MM.1S (cell line): ENCODE measurements at regions not wholly inside any gene's neighbourhood (a gene's known extent, or its start where the extent isn't known, plus 50 kb on each side); places are given as distances from the start of the nearest gene placed in this dataset.

Experiments
- DNase-seq: peaks from one replicate; pipeline ENCODE4 v3.0.0-alpha.2; 2015
- H2AFZ ChIP-seq: fragments of 300-600 bp; sonication (generic); 2 replicates; pipeline ENCODE4 v1.6.0; 2016; ENCODE audit warnings: antibody characterized with exemption, low read length
- H3F3A ChIP-seq: fragments of 300-600 bp; sonication (generic); 2 replicates; pipeline ENCODE4 v1.6.1; 2016; ENCODE audit warnings: mild to moderate bottlenecking, antibody characterized with exemption, low read length, moderate library complexity, mixed read lengths; ENCODE audit not compliant: insufficient read depth
- H3K27ac ChIP-seq: fragments of 300-600 bp; sonication (generic); 2 replicates; pipeline ENCODE4 v1.5.1; 2016; ENCODE audit warnings: mild to moderate bottlenecking, low read length
- H3K27me3 ChIP-seq: fragments of 300-600 bp; sonication (generic); replicated peaks from 2 replicates; pipeline ENCODE4 v1.6.0; 2016; ENCODE audit warnings: low read length; ENCODE audit not compliant: insufficient read depth
- H3K36me3 ChIP-seq: fragments of 300-600 bp; sonication (generic); replicated peaks from 2 replicates; pipeline ENCODE4 v1.6.1; 2016; ENCODE audit warnings: mild to moderate bottlenecking, low read length, mixed read lengths; ENCODE audit not compliant: insufficient read depth
- H3K4me1 ChIP-seq: fragments of 300-600 bp; sonication (generic); 2 replicates; pipeline ENCODE4 v1.6.1; 2016; ENCODE audit warnings: low read length, mixed read lengths
- H3K4me2 ChIP-seq: fragments of 300-600 bp; sonication (generic); 2 replicates; pipeline ENCODE4 v1.6.0; 2016; ENCODE audit warnings: low read depth, low read length
- H3K4me3 ChIP-seq: fragments of 300-600 bp; sonication (generic); 2 replicates; pipeline ENCODE4 v1.5.1; 2016; ENCODE audit warnings: low read length, mixed read lengths
- H3K79me2 ChIP-seq: fragments of 300-600 bp; sonication (generic); 2 replicates; pipeline ENCODE4 v1.6.1; 2016; ENCODE audit warnings: mixed run types, low read length, mixed read lengths
- H3K9ac ChIP-seq: fragments of 300-600 bp; sonication (generic); 2 replicates; pipeline ENCODE4 v1.6.1; 2016; ENCODE audit warnings: low read length, mixed read lengths
- H3K9me2 ChIP-seq: fragments of 300-600 bp; sonication (generic); replicated peaks from 2 replicates; pipeline ENCODE4 v1.6.1; 2016; ENCODE audit warnings: mild to moderate bottlenecking, low read length, mixed read lengths; ENCODE audit not compliant: insufficient read depth
- H3K9me3 ChIP-seq: fragments of 300-600 bp; sonication (generic); replicated peaks from 2 replicates; pipeline ENCODE4 v1.6.1; 2016; ENCODE audit warnings: mild to moderate bottlenecking, low read length, mixed read lengths; ENCODE audit not compliant: insufficient read depth
- H4K20me1 ChIP-seq: fragments of 300-600 bp; sonication (generic); 2 replicates; pipeline ENCODE4 v1.6.1; 2016; ENCODE audit warnings: mild to moderate bottlenecking, low read length, moderate library complexity, mixed read lengths; ENCODE audit not compliant: insufficient read depth
- CTCF ChIP-seq: fragments of 300-600 bp; sonication (generic); IDR thresholded peaks from 2 replicates; pipeline ENCODE4 v1.5.1; 2016; ENCODE audit warnings: antibody characterized with exemption, low read length, mixed read lengths
- EZH2 ChIP-seq: fragments of 300-600 bp; sonication (generic); optimal IDR thresholded peaks from 2 replicates; pipeline ENCODE3; 2017; ENCODE audit warnings: low read depth, mild to moderate bottlenecking, antibody characterized with exemption, low read length, mixed read lengths
- EZH2phosphoT487 ChIP-seq: fragments of 300-600 bp; sonication (generic); IDR thresholded peaks from 2 replicates; pipeline ENCODE4 v1.6.1; 2018; ENCODE audit warnings: antibody characterized with exemption, low read length

- Histone ChIP-seq H3K4me2 (no peak overlapping the region), H4K20me1 (no peaks in the 10 kb centered on the region), H3K4me3 (no peak overlapping the region), H3K27me3 (no peaks in the 10 kb centered on the region), H3K9me3 (no peaks in the 10 kb centered on the region), H3K27ac (no peak overlapping the region), H3K9me2 (no peaks in the 10 kb centered on the region), H3K9ac (no peak overlapping the region), H3K4me1 (no peaks in the 10 kb centered on the region), H3K79me2 (no peaks in the 10 kb centered on the region), H3K36me3 (no peaks in the 10 kb centered on the region), H2AFZ (no peak overlapping the region), H3F3A (no peaks in the 10 kb centered on the region)
- DNase-seq, result no peak
- TF ChIP-seq EZH2phosphoT487 (no peak), EZH2 (no peak), CTCF (no peak)
These were observed 206.8 kb downstream of the CAAP1 start for GRCh38 chr9:26685818-26686217.

- no peak for TF ChIP-seq EZH2phosphoT487
- no peak for TF ChIP-seq CTCF
- no peak for TF ChIP-seq EZH2
- Histone ChIP-seq H2AFZ (no peak overlapping the region), H3K4me2 (no peak overlapping the region), H3K4me1 (no peaks in the 10 kb centered on the region), H3K9me2 (no peaks in the 10 kb centered on the region), H3K9ac (no peak overlapping the region), H3F3A (no peaks in the 10 kb centered on the region), H3K27ac (no peak overlapping the region), H4K20me1 (no peaks in the 10 kb centered on the region), H3K79me2 (no peaks in the 10 kb centered on the region), H3K4me3 (no peak overlapping the region), H3K9me3 (no peaks in the 10 kb centered on the region), H3K27me3 (no peaks in the 10 kb centered on the region), H3K36me3 (no peaks in the 10 kb centered on the region)
- no peak for DNase-seq
These were observed 208.6 kb downstream of the CAAP1 start for GRCh38 chr9:26684029-26684428.

GRCh38 chr9:26682796-26683496 lies 209.7 kb downstream of the CAAP1 start:
- Histone ChIP-seq H3K79me2 (no peaks in the 10 kb centered on the region), H3K4me2 (no peak overlapping the region), H3K27ac (no peak overlapping the region), H3F3A (no peaks in the 10 kb centered on the region), H4K20me1 (no peaks in the 10 kb centered on the region), H3K9ac (no peak overlapping the region), H3K9me2 (no peaks in the 10 kb centered on the region), H2AFZ (no peak overlapping the region), H3K27me3 (no peaks in the 10 kb centered on the region), H3K4me3 (no peak overlapping the region), H3K9me3 (no peaks in the 10 kb centered on the region), H3K36me3 (no peaks in the 10 kb centered on the region), H3K4me1 (no peaks in the 10 kb centered on the region)
- TF ChIP-seq CTCF, result no peak
- TF ChIP-seq EZH2phosphoT487, result no peak
- TF ChIP-seq EZH2, result no peak
- no peak for DNase-seq
